Ovary (tissue), 7 donors: ENCODE measurements at regions not wholly inside any gene's neighbourhood (a gene's known extent, or its start where the extent isn't known, plus 50 kb on each side); places are given as distances from the start of the nearest gene placed in this dataset.

ENCODE experiments used
- DNase-seq, 5 donors: peaks; one replicate each; pipeline ENCODE4 v3.0.0-alpha.2; 2019 to 2020
- H3K27ac ChIP-seq, 2 donors: fragments of 200-600 bp; one replicate each; pipeline versions ENCODE4 v1.5.1 to v1.8.0; 2019 to 2022
- H3K27me3 ChIP-seq: fragments of 200-600 bp; one replicate; pipeline ENCODE4 v1.8.0; 2022
- H3K36me3 ChIP-seq: fragments of 200-600 bp; sonication (generic); one replicate; pipeline ENCODE4 v1.5.1; 2019
- H3K4me1 ChIP-seq: one replicate; pipeline ENCODE4 v1.8.1; 2013; ENCODE audit warnings: mild to moderate bottlenecking, moderate library complexity; ENCODE audit not compliant: insufficient read depth
- H3K4me3 ChIP-seq: fragments of 200-600 bp; sonication (generic); one replicate; pipeline ENCODE4 v1.5.1; 2017
- H3K9me3 ChIP-seq, 2 donors: fragments of 200-600 bp in 1 of 2; sonication (generic) in 1 of 2; one replicate each; pipeline versions ENCODE4 v1.5.1 to v1.8.1; 2013 to 2019; ENCODE audit warnings: mild to moderate bottlenecking in 1 of 2, moderate library complexity in 1 of 2
- EP300 ChIP-seq: sonication (generic); formaldehyde crosslinking; IDR thresholded peaks from one replicate; pipeline ENCODE4 v1.6.1; 2017; ENCODE audit warnings: antibody characterized with exemption
- POLR2A ChIP-seq: fragments of 450-650 bp; IDR thresholded peaks from one replicate; pipeline ENCODE4 v1.6.1; 2017; ENCODE audit warnings: antibody characterized with exemption, mild to moderate bottlenecking, moderate library complexity
- WGBS, 3 donors: extraction: QIAGEN DNeasy Blood & Tissue Kit in 1 of 3; methylation state at CpG; one replicate each; pipeline versions ENCODE4 v1.1.5 to v1.1.7; 2013 to 2017; 5-methylcytosine and 5-hydroxymethylcytosine counted together
- intact Hi-C, 4 donors: fragments of 100-400 bp; cut with DNase I; formaldehyde crosslinking; loops; one replicate each; pipeline versions ENCODE4 v1.11.0 to v1.15.1; 2022 to 2023
- TF ChIP-seq, protein P1 (sequence below), 3 donors: fragments of 450-650 bp in 2 of 3; fragments of 200-600 bp in 1 of 3; IDR thresholded peaks; one replicate each; pipeline versions ENCODE4 v1.5.1 to v1.8.0; 2016 to 2022; ENCODE audit warnings: antibody characterized with exemption in 3 of 3, mild to moderate bottlenecking in 1 of 3
- donor health status: DM: no; HTN: no; CAD: no; lungs with moderate emphysema.
- donor health status: DM: no; HTN: no; CAD: no.
- donor health status: Bipolar disorder and iron deficiency.
- donor health status: DM: no; HTN: no; CAD: no.
- donor health status: DM: yes; HTN: yes; CAD: no.

DNA sequence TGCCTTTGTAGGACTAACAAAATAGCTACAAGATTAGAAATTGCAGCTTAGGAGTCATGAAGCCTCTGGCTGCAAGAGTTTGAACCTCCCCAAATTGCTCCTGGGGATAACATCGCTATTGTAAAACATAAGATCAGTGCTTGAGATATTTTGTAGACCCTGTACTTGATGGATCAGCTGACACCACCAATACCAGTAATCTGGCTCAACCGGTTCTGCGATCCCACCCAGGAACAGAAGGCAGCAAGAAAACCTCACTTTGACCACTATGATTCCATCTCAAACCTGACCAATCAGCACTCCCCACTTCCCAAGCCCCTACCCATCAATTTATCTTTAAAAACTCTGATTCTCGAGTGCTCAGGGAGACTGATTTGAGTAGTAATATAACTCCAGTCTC lies 206.9 kb upstream of the ADRA1D start:
- Histone ChIP-seq H3K36me3 (no peaks in the 10 kb centered on the region), H3K4me3 (no peak overlapping the region), H3K27me3 (no peaks in the 10 kb centered on the region), H3K9me3 (no peaks in the 10 kb centered on the region), H3K27ac (no peak overlapping the region), H3K4me1 (no peaks in the 10 kb centered on the region)
- intact Hi-C loops = no loop called here
- DNase-seq = no peak
- WGBS, 3 donors = 78 to 88% (median 83%) methylated on average over 4 of the region's 4 CpGs
- TF ChIP-seq, protein P1, sequence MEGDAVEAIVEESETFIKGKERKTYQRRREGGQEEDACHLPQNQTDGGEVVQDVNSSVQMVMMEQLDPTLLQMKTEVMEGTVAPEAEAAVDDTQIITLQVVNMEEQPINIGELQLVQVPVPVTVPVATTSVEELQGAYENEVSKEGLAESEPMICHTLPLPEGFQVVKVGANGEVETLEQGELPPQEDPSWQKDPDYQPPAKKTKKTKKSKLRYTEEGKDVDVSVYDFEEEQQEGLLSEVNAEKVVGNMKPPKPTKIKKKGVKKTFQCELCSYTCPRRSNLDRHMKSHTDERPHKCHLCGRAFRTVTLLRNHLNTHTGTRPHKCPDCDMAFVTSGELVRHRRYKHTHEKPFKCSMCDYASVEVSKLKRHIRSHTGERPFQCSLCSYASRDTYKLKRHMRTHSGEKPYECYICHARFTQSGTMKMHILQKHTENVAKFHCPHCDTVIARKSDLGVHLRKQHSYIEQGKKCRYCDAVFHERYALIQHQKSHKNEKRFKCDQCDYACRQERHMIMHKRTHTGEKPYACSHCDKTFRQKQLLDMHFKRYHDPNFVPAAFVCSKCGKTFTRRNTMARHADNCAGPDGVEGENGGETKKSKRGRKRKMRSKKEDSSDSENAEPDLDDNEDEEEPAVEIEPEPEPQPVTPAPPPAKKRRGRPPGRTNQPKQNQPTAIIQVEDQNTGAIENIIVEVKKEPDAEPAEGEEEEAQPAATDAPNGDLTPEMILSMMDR (IDR thresholded peaks at IDR 0.05) = no peak
- TF ChIP-seq EP300 = no peak
- TF ChIP-seq POLR2A = no peak

DNA sequence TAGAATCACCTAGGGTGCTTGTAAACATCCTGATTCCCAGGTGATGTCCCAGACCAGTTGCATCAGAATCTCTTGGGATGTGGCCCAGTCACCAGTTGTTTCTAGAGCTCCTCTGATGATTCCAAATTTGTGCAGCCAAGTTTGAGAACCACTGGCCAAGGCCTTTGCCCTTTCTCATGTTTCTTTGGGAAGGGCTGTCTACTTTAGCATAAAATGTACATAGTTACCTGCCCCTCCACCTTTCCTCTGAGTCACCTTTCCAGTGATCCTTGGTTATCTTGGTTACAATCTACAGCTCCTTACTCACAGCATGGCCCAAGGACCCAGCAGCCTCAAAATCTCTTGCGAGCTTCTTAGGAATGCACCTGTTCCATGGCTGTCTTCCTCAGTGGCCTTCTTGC lies 206.2 kb upstream of the ADRA1D start:
- no peak for DNase-seq
- Histone ChIP-seq H3K27ac (no peak overlapping the region), H3K4me3 (no peak overlapping the region), H3K9me3 (no peaks in the 10 kb centered on the region), H3K36me3 (no peaks in the 10 kb centered on the region), H3K4me1 (no peaks in the 10 kb centered on the region), H3K27me3 (no peaks in the 10 kb centered on the region)
- 82 to 91% (median 88%) methylated on average over 1 of the region's 1 CpG for WGBS, 3 donors
- no peak for TF ChIP-seq EP300
- TF ChIP-seq, protein P1 (IDR thresholded peaks at IDR 0.05) = no peak
- TF ChIP-seq POLR2A = no peak
- intact Hi-C loops = no loop called here

DNA sequence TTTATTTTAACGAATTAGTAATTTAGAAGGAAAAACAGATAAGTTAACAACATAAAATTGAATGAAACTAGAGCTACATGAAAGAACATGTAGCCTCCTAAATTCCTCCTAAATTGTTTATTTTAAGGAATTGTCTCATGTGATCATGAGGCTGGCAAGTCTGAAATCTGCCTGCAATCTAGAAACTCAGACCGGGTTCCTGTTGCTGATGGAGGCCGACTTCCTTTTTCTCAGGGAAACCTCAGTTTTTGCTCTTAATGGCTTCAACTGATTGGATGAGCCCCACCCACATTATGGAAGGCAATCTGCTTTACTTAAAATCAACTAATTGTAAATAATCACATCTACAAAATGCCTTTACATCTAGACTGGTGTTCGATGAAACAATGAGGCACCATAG lies 205.0 kb upstream of the ADRA1D start:
- Histone ChIP-seq H3K9me3 (no peaks in the 10 kb centered on the region), H3K36me3 (no peaks in the 10 kb centered on the region), H3K4me1 (no peaks in the 10 kb centered on the region), H3K4me3 (no peak overlapping the region), H3K27ac (no peak overlapping the region), H3K27me3 (no peaks in the 10 kb centered on the region)
- intact Hi-C loops = no loop called here
- 71 to 80% (median 77%) methylated on average over 4 of the region's 4 CpGs for WGBS, 3 donors
- no peak for TF ChIP-seq EP300
- TF ChIP-seq, protein P1 (IDR thresholded peaks at IDR 0.05) = no peak
- no peak for DNase-seq

DNA sequence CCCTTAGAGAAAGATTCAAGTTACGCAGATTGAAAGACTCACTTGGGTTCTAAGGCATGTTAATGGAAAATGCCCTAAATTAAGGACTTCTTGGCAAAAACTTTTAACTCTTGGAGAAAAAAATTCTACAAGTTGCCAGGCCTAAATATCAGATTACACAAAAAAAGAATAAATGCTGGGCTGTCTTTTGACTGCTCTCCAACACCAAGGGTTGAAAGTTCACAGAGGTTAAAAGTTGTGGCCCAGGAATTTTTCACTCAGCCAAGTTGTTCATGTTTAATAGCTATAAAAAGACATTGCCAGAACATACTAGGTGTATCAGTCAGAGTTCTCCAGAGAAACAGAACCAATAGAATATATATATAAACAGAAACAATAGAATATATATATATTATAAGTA lies 204.3 kb upstream of the ADRA1D start:
- H3K4me3 ChIP-seq = no peak overlapping the region
- H3K27ac ChIP-seq = no peak overlapping the region
- intact Hi-C loops = no loop called here
- WGBS, 3 donors = 71 to 89% (median 79%) methylated on average over 1 of the region's 1 CpG
- H3K36me3 ChIP-seq = no peaks in the 10 kb centered on the region
- H3K4me1 ChIP-seq = no peaks in the 10 kb centered on the region
- TF ChIP-seq EP300 = no peak
- TF ChIP-seq POLR2A = no peak
- TF ChIP-seq, protein P1 (IDR thresholded peaks at IDR 0.05) = no peak
- DNase-seq = no peak
- no peaks in the 10 kb centered on the region for H3K27me3 ChIP-seq
- no peaks in the 10 kb centered on the region for H3K9me3 ChIP-seq
